Mesothelial cell of epicardium (in vitro differentiated cells): ENCODE measurements at regions not wholly inside any gene's neighbourhood (a gene's known extent, or its start where the extent isn't known, plus 50 kb on each side); places are given as distances from the start of the nearest gene placed in this dataset.

Source experiments
- DNase-seq, 2 experiments: peaks; one replicate each; pipeline ENCODE4 v3.0.0; 2021; ENCODE audit warnings: low spot score in 2 of 2; ENCODE audit not compliant: unreplicated experiment in 2 of 2
- H3K27ac Mint-ChIP-seq: 2 replicates; pipeline ENCODE4 v1.8.0; 2021; ENCODE audit warnings: mixed read lengths
- H3K27me3 Mint-ChIP-seq: 2 replicates; pipeline ENCODE4 v1.8.0; 2021; ENCODE audit warnings: low read depth, mixed read lengths
- H3K36me3 Mint-ChIP-seq: 2 replicates; pipeline ENCODE4 v1.8.0; 2021; ENCODE audit warnings: mixed read lengths
- H3K4me1 Mint-ChIP-seq: 2 replicates; pipeline ENCODE4 v1.8.0; 2021; ENCODE audit warnings: mixed read lengths
- H3K4me3 Mint-ChIP-seq: 2 replicates; pipeline ENCODE4 v1.8.0; 2021; ENCODE audit warnings: mild to moderate bottlenecking, moderate library complexity, mixed read lengths
- H3K9me3 Mint-ChIP-seq: 2 replicates; pipeline ENCODE4 v1.8.0; 2021; ENCODE audit warnings: mixed read lengths
- TF ChIP-seq, protein P1 (sequence below): fragments of 200-600 bp; sonication (generic); IDR thresholded peaks from one replicate; pipeline ENCODE4 v1.5.0; 2021; ENCODE audit warnings: antibody characterized with exemption; ENCODE audit not compliant: unreplicated experiment

DNA sequence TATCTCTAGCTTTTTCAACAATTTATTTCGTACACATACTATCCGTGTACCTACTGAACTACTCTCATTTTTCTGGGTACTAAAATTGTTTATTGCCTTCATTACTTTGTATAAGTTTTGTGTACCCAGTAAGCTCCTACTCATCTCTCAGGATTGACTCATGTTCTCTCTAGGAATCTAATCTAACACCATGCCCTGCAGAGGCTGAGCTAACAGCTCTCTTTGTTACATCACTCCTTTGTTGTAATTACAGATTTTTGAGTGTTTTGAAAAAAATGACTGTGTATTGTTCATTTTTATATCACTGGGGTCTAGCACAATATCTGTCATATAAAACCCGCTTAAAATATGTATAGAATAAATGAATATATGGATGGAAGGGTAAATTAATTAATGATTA lies 167.1 kb downstream of the ATP6V1G3 start:
- H3K36me3 Mint-ChIP-seq: no peaks in the 10 kb centered on the region
- DNase-seq: no peak
- H3K27ac Mint-ChIP-seq: no peak overlapping the region
- TF ChIP-seq, protein P1, sequence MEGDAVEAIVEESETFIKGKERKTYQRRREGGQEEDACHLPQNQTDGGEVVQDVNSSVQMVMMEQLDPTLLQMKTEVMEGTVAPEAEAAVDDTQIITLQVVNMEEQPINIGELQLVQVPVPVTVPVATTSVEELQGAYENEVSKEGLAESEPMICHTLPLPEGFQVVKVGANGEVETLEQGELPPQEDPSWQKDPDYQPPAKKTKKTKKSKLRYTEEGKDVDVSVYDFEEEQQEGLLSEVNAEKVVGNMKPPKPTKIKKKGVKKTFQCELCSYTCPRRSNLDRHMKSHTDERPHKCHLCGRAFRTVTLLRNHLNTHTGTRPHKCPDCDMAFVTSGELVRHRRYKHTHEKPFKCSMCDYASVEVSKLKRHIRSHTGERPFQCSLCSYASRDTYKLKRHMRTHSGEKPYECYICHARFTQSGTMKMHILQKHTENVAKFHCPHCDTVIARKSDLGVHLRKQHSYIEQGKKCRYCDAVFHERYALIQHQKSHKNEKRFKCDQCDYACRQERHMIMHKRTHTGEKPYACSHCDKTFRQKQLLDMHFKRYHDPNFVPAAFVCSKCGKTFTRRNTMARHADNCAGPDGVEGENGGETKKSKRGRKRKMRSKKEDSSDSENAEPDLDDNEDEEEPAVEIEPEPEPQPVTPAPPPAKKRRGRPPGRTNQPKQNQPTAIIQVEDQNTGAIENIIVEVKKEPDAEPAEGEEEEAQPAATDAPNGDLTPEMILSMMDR: no peak
- H3K4me1 Mint-ChIP-seq: no peaks in the 10 kb centered on the region
- H3K27me3 Mint-ChIP-seq: no peaks in the 10 kb centered on the region
- H3K9me3 Mint-ChIP-seq: peaks cover 29% of the 10 kb centered on the region
- H3K4me3 Mint-ChIP-seq: no peak overlapping the region
